OCI-LY3 (cell line): ENCODE measurements at regions not wholly inside any gene's neighbourhood (a gene's known extent, or its start where the extent isn't known, plus 50 kb on each side); places are given as distances from the start of the nearest gene placed in this dataset.

Source experiments
- CTCF ChIP-seq: fragments of 200-600, 300-600 bp; sonication (generic); IDR thresholded peaks from 2 replicates; pipeline ENCODE4 v1.5.1; 2014; ENCODE audit warnings: antibody characterized with exemption, low read length, low read depth
- EZH2phosphoT487 ChIP-seq: fragments of 200-600 bp; shearing (Covaris generic); IDR thresholded peaks from 2 replicates; pipeline ENCODE4 v1.6.1; 2018; ENCODE audit warnings: antibody characterized with exemption, mixed run types, low read depth

DNA sequence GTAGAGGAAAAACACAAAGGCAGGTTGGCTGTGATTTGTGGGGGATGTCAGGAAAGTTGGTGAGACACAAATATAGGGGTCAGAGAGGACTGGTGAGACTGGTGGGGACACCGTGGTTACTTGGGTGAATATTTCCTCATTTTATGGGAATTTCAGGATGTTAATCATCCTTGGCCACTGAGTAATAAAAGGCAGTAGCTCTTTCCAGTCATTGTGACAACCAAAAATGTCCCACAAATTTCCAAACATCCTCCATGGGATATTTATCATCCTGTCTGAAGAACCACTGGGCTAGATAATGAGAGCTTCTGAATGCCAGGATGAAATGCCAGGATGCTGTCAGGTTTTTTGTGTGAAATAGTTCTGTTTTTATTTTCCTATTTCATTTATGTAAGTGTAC, 374.1 kb downstream of the CD109 start:
- TF ChIP-seq CTCF = no peak
- TF ChIP-seq EZH2phosphoT487 = no peak
